Lower leg skin (tissue), 3 donors: ENCODE measurements at regions not wholly inside any gene's neighbourhood (a gene's known extent, or its start where the extent isn't known, plus 50 kb on each side); places are given as distances from the start of the nearest gene placed in this dataset.

Source experiments
- CTCF ChIP-seq, 3 donors: fragments of 450-650 bp; IDR thresholded peaks; one replicate each; pipeline ENCODE4 v1.5.1; 2016; ENCODE audit warnings: antibody characterized with exemption in 3 of 3, mild to moderate bottlenecking in 3 of 3, moderate library complexity in 2 of 3
- POLR2A ChIP-seq, 2 donors: fragments of 450-650 bp; IDR thresholded peaks; one replicate each; pipeline ENCODE4 v1.6.1; 2016 to 2017; ENCODE audit warnings: antibody characterized with exemption in 2 of 2, mild to moderate bottlenecking in 1 of 2, moderate library complexity in 1 of 2

DNA sequence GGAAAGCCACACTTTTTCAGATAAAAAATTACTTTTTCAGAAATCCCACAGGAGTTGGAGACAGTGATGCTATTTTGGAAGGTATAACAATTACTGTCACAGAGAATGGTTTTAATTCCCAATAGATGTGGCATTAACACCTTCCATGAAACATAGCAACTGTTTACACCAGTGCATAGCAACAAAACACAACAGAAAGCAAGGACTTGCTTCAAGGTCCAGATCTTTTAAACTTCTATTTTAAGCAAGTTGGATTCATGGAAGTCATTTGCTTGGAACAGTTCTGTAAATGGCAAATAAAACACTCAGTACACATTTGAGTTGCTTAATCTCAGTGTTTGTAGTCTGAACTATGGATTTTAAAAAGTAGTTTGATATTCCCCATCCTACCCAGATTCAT, 385.9 kb upstream of the SPRY2 start:
- TF ChIP-seq CTCF (IDR thresholded peaks at IDR 0.05): no peak
- TF ChIP-seq POLR2A (IDR thresholded peaks at IDR 0.05): no peak
